ENCODE measurements at regions not wholly inside any gene's neighbourhood (a gene's known extent, or its start where the extent isn't known, plus 50 kb on each side); places are given as distances from the start of the nearest gene placed in this dataset.

DNA sequence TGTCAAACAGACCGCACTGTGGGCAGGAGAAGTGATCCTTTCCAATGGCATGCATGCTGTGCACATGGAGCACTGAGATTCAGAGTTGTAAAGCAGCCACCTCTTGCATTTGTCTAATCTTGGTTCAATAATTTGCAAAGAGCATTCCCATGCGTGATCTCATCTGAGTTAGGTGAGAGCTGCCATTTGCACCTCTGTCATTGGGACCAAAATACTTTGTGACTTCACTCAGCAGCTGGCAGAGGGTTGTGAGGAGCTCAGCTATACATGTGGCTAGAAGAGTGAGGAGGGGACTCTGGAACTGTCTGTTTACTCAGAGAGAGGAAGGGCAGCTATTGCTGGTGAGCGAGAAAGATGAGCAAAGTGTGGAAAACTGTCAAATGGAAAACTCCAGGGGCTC is 265.1 kb upstream of the TNP1 start:
- no peak for DNase-seq (ENCODE audit: low read depth, low spot score)
- H3K4me3 ChIP-seq (ENCODE audit: low read depth, low read length), result no peak overlapping the region
- TF ChIP-seq, protein P1, sequence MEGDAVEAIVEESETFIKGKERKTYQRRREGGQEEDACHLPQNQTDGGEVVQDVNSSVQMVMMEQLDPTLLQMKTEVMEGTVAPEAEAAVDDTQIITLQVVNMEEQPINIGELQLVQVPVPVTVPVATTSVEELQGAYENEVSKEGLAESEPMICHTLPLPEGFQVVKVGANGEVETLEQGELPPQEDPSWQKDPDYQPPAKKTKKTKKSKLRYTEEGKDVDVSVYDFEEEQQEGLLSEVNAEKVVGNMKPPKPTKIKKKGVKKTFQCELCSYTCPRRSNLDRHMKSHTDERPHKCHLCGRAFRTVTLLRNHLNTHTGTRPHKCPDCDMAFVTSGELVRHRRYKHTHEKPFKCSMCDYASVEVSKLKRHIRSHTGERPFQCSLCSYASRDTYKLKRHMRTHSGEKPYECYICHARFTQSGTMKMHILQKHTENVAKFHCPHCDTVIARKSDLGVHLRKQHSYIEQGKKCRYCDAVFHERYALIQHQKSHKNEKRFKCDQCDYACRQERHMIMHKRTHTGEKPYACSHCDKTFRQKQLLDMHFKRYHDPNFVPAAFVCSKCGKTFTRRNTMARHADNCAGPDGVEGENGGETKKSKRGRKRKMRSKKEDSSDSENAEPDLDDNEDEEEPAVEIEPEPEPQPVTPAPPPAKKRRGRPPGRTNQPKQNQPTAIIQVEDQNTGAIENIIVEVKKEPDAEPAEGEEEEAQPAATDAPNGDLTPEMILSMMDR (IDR thresholded peaks at IDR 0.05; ENCODE audit: low read depth, low read length), result no peak
- in situ Hi-C loops (cut with HindIII; ENCODE audit: low sequenced_read_pairs), result no loop called here

DNA sequence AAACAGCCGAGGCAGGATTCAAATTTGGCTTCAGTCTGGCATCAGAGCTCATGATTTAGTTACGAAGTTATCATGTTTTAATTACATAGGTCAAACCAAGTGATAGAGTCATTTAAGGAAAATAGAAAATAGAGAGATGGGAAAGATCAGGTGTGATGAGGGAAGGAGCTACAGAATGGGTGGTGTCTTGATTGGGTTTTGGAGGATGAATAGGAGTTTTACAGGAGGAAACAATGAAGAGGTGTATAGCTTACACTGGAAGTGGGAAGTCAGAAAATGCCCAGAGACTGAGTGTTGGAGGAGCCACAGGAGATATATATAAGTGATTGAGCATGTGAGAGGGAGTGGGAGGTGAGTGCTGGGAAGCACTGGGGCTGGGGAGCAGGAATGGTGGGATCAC is 264.2 kb upstream of the TNP1 start:
- in situ Hi-C loops (cut with HindIII; ENCODE audit: low sequenced_read_pairs), result no loop called here
- TF ChIP-seq, protein P1 (IDR thresholded peaks at IDR 0.05; ENCODE audit: low read depth, low read length), result no peak
- no peak for DNase-seq (ENCODE audit: low read depth, low spot score)
- H3K4me3 ChIP-seq (ENCODE audit: low read depth, low read length), result no peak overlapping the region

DNA sequence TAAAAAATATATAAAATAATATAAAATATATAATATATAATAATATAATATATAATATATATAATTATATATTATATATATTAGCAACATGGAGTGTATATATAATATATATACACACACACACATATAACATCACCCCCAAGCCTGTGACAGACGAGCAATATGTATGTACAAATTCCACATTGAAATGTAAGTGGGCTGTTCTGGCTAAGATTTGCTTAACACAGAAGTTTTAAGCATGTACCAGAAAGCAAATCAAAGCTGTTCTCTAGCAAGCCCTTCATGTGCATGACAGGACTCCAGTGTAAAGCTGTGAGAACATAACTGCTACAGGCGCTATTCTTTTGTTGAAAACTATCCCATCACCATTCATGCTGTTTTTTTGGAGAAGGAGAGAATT is 261.7 kb upstream of the TNP1 start:
- no peak overlapping the region for H3K4me3 ChIP-seq (ENCODE audit: low read depth, low read length)
- TF ChIP-seq, protein P1 (IDR thresholded peaks at IDR 0.05; ENCODE audit: low read depth, low read length), result no peak
- in situ Hi-C loops (cut with HindIII; ENCODE audit: low sequenced_read_pairs), result no loop called here
- DNase-seq (ENCODE audit: low read depth, low spot score), result no peak

DNA sequence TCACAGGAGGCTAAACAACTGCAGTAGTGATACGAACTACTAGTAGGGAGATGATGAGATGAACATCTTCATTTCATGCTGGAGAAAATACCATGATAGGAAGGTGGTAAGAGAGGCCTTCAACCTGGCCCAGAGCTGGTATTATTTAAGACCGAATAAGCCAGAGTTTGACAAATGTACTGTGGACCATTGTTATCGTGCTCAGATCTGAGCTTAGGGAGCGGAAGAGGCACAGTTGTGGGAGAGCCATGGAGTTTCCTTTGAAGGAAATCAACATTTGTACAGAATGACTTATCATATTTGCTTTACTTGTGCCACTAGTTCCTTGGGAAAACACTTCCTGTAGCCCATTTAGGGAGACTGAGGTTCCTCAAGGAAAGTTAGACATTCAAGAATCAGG is 260.6 kb upstream of the TNP1 start:
- in situ Hi-C loops (cut with HindIII; ENCODE audit: low sequenced_read_pairs), result no loop called here
- no peak overlapping the region for H3K4me3 ChIP-seq (ENCODE audit: low read depth, low read length)
- DNase-seq (ENCODE audit: low read depth, low spot score), result no peak
- TF ChIP-seq, protein P1 (IDR thresholded peaks at IDR 0.05; ENCODE audit: low read depth, low read length), result no peak

DNA sequence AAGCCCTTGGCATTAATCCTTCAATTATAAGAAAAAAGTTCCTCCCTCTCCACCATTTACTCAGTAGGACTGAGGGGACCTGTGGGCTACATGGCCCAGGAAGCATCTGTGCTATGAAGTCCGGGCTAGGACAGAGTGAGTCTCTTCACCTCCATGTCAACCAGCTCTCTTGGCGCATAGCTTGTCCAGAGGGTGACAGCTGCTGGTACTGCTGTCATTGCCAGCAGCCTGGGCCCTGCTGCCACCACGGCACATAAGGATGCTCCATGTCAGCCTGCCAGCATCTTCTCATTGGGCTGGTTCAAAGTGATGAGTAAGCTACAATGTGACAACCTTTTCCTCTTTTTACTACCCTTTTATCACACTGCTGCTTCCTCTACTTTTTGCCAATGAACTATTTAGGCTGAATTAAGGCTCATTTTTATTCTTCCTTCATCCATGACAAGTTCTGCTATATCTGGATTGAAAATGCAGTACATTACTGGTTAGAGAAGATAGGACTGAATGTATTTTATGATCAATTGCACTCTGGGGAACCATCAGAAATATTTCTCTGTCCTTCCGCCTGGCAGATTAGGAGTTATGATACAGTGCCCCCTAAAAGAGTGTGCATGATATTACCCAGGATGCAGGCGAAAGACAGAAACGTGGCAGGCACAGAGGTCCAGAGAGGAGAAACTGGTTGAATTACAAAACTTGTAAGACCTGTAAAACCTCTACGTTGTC is 258.9 kb upstream of the TNP1 start:
- DNase-seq (ENCODE audit: low read depth, low spot score), result no peak
- TF ChIP-seq, protein P1 (IDR thresholded peaks at IDR 0.05; ENCODE audit: low read depth, low read length), result no peak
- no peak overlapping the region for H3K4me3 ChIP-seq (ENCODE audit: low read depth, low read length)
- in situ Hi-C loops (cut with HindIII; ENCODE audit: low sequenced_read_pairs), result no loop called here

DNA sequence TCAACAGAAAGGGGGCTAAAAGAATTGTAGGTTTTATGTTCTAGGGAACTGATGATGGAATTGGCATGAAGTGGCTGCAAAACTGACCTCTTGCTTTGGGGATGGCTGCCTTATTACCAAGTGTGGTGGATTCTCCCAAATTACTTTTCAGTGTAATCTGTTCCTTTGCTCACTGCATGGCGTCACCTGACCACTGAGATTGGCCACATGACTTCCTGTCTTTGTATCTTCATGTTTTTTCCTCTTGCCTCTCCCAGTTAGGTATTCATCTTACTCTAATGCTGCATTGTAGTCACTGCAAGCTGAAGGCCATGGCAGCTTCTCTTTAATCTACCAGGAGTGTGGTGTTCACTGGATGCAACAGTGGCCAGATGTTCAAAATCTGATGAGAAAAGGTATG is 257.7 kb upstream of the TNP1 start:
- in situ Hi-C loops (cut with HindIII; ENCODE audit: low sequenced_read_pairs), result no loop called here
- no peak for DNase-seq (ENCODE audit: low read depth, low spot score)
- TF ChIP-seq, protein P1 (IDR thresholded peaks at IDR 0.05; ENCODE audit: low read depth, low read length), result no peak
- H3K4me3 ChIP-seq (ENCODE audit: low read depth, low read length), result no peak overlapping the region

All from astrocyte of the spinal cord (primary cell).